ENCODE measurements at regions not wholly inside any gene's neighbourhood (a gene's known extent, or its start where the extent isn't known, plus 50 kb on each side); places are given as distances from the start of the nearest gene placed in this dataset.
"Not testable (repeated sequence)": the region's sequence is repeated elsewhere in the genome, so short reads cannot be mapped to it uniquely, and the experiment has no call there.

GRCh38 chr10:36412942-36413341, 712.5 kb upstream of the ANKRD30A start:
- DNase-seq (no peak), ATAC-seq (no peak)
- Histone ChIP-seq H3K4me1 (no peaks in the 10 kb centered on the region), H3K27me3 (no peaks in the 10 kb centered on the region), H3K4me3 (no peak overlapping the region), H3K27ac (no peak overlapping the region), H3K9me3 (peaks cover 0 to 30% (median 11%) of the 10 kb centered on the region in 11 donors), H3K36me3 (no peaks in the 10 kb centered on the region)
- no peak for TF ChIP-seq CTCF (IDR thresholded peaks at IDR 0.05)
- intact Hi-C loops (cut with DNase I) = no loop called here
- WGBS, 2 donors = 98 to 100% methylated on average over 1 of the region's 1 CpG

- DNase-seq; H3K4me1 ChIP-seq; H3K27ac ChIP-seq; H3K36me3 ChIP-seq; H3K9me3 ChIP-seq; H3K27me3 ChIP-seq; ATAC-seq; H3K4me3 ChIP-seq; intact Hi-C loops (cut with DNase I): not testable (repeated sequence)
- WGBS, 2 donors = 88 to 94% methylated on average over 7 to 8 of the region's 8 CpGs
Observed at GRCh38 chr10:36400238-36400637, 725.2 kb upstream of the ANKRD30A start.

DNA sequence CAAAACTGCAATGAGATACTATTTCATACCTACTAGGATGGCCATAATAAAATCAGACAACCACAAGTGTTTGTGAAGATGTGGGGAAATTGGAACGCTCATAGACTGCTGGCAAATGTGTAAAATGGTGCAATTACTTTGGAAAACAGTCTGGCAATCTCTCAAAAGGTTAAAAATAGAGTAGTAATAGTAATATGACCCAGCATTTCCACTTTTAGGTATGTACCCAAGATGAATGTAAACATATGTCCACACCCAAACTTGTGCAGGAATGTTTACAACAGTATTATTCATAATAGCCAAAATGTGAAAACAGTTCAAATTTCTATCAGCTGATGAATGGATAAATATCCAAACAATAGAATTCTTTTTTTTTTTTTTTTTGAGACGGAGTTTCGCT, 731.6 kb upstream of the ANKRD30A start:
- Histone ChIP-seq H3K4me1 (no peaks in the 10 kb centered on the region), H3K9me3 (peaks cover 0 to 8% (median 0%) of the 10 kb centered on the region in 11 donors), H3K36me3 (no peaks in the 10 kb centered on the region), H3K27ac (no peak overlapping the region), H3K27me3 (no peaks in the 10 kb centered on the region), H3K4me3 (no peak overlapping the region)
- no peak for TF ChIP-seq CTCF (IDR thresholded peaks at IDR 0.05)
- DNase-seq (no peak), ATAC-seq (no peak)
- intact Hi-C loops (cut with DNase I) = no loop called here
- 97 to 98% methylated on average over 3 of the region's 3 CpGs for WGBS, 2 donors

GRCh38 chr10:36391405-36391804, 734.0 kb upstream of the ANKRD30A start:
- DNase-seq (no peak), ATAC-seq (no peak)
- no peaks in the 10 kb centered on the region for H3K36me3 ChIP-seq
- H3K9me3 ChIP-seq = peaks cover 0 to 8% (median 0%) of the 10 kb centered on the region in 11 donors
- no peak overlapping the region for H3K4me3 ChIP-seq
- 80 to 82% methylated on average over 4 of the region's 4 CpGs for WGBS, 2 donors
- H3K4me1 ChIP-seq = no peaks in the 10 kb centered on the region
- H3K27ac ChIP-seq = no peak overlapping the region
- TF ChIP-seq CTCF (IDR thresholded peaks at IDR 0.05) = no peak
- H3K27me3 ChIP-seq = no peaks in the 10 kb centered on the region
- intact Hi-C loops (cut with DNase I) = no loop called here

GRCh38 chr10:36390221-36390620, 735.2 kb upstream of the ANKRD30A start:
- intact Hi-C loops (cut with DNase I) = no loop called here
- H3K4me1 ChIP-seq = no peaks in the 10 kb centered on the region
- H3K27ac ChIP-seq = no peak overlapping the region
- ATAC-seq (no peak), DNase-seq (no peak)
- no peaks in the 10 kb centered on the region for H3K36me3 ChIP-seq
- no peaks in the 10 kb centered on the region for H3K27me3 ChIP-seq
- peaks cover 0 to 8% (median 0%) of the 10 kb centered on the region in 11 donors for H3K9me3 ChIP-seq
- TF ChIP-seq CTCF (IDR thresholded peaks at IDR 0.05) = no peak
- no peak overlapping the region for H3K4me3 ChIP-seq
- 43 to 66% methylated on average over 1 of the region's 1 CpG for WGBS, 2 donors

All from heart right ventricle (tissue), 16 donors.